ENCODE measurements at regions not wholly inside any gene's neighbourhood (a gene's known extent, or its start where the extent isn't known, plus 50 kb on each side); places are given as distances from the start of the nearest gene placed in this dataset.

GRCh38 chr4:32400870-32401269 is 1680.7 kb downstream of the PCDH7 start:
- Histone ChIP-seq H3K56ac (ENCODE audit: insufficient read length, low read depth, low read length) (no peak overlapping the region), H3K79me2 (ENCODE audit: insufficient read depth, low read length) (no peaks in the 10 kb centered on the region), H2AK5ac (ENCODE audit: insufficient read length, low read length) (no peak overlapping the region), H4K20me1 (ENCODE audit: control insufficient read depth, insufficient read depth, insufficient read length) (no peaks in the 10 kb centered on the region), H3K23ac (ENCODE audit: insufficient read length, low read depth, low read length) (no peak overlapping the region), H4K5ac (ENCODE audit: insufficient read length, low read depth, low read length) (no peak overlapping the region), H3K4me1 (ENCODE audit: insufficient read depth, low read length) (no peaks in the 10 kb centered on the region), H3K27me3 (ENCODE audit: insufficient read depth, low read length) (no peaks in the 10 kb centered on the region), H4K8ac (replicated peaks; ENCODE audit: insufficient read length, low read depth, low read length) (no peak overlapping the region), H3K79me1 (ENCODE audit: insufficient read depth, low read depth, low read length, poor library complexity, severe bottlenecking) (no peaks in the 10 kb centered on the region), H2BK12ac (ENCODE audit: insufficient read length, low read depth, low read length) (no peak overlapping the region), H2BK15ac (ENCODE audit: low read depth, low read length) (no peak overlapping the region), H2AFZ (ENCODE audit: low read length) (no peak overlapping the region), H3K18ac (ENCODE audit: insufficient read length, low read depth, low read length) (no peak overlapping the region), H3K9me3 (ENCODE audit: control insufficient read depth, low read depth, low read length) (no peaks in the 10 kb centered on the region), H3T11ph (ENCODE audit: low read length) (no peak overlapping the region), H2BK120ac (ENCODE audit: low read depth, low read length, poor library complexity, severe bottlenecking) (no peak overlapping the region), H3K27ac (ENCODE audit: insufficient read length, low read depth, low read length) (no peak overlapping the region), H2BK20ac (ENCODE audit: low read depth, low read length, poor library complexity, severe bottlenecking) (no peak overlapping the region), H4K91ac (ENCODE audit: insufficient read length, low read depth, low read length) (no peak overlapping the region), H3K4me2 (ENCODE audit: insufficient read depth, insufficient read length, low read length) (no peak overlapping the region), H3K23me2 (ENCODE audit: insufficient read length, low read depth, low read length, poor library complexity, severe bottlenecking) (no peaks in the 10 kb centered on the region), H2BK5ac (ENCODE audit: insufficient read length, low read length) (no peak overlapping the region), H3K4ac (ENCODE audit: low read depth, low read length) (no peak overlapping the region), H3K14ac (ENCODE audit: insufficient read depth, low read length) (no peak overlapping the region), H3K9ac (ENCODE audit: extremely low read depth, insufficient read length, low read length) (no peak overlapping the region)
- no peak for TF ChIP-seq CTCF (conservative IDR thresholded peaks at IDR 0.05)
- H3K9me3 Mint-ChIP-seq: no peaks in the 10 kb centered on the region; a peak in 1 of 5 replicates
- no peak for DNase-seq
- no peaks in the 10 kb centered on the region for H3K36me3 Mint-ChIP-seq (ENCODE audit: insufficient read depth in 1 of 3, low read depth in 3 of 3)
- no peak overlapping the region for H3K4me3 Mint-ChIP-seq
- H3K4me1 Mint-ChIP-seq: no peaks in the 10 kb centered on the region; a peak in 2 of 4 replicates
- no CpG with 5 or more reads among the region's 1 CpG for WGBS (ENCODE audit: extremely low coverage, insufficient read length, low lambda C conversion rate)
- no peaks in the 10 kb centered on the region for H3K27me3 Mint-ChIP-seq (ENCODE audit: low read depth)
- H3K27ac Mint-ChIP-seq: no peak overlapping the region

All from H9 (cell line).